LoVo (cell line): ENCODE measurements at regions not wholly inside any gene's neighbourhood (a gene's known extent, or its start where the extent isn't known, plus 50 kb on each side); places are given as distances from the start of the nearest gene placed in this dataset.
A peak's percentile ranks its signal among the peaks of the same experiment; 100 is the strongest.

Source experiments
- DNase-seq: peaks from one replicate; pipeline ENCODE4 v3.0.0-alpha.2; 2016; ENCODE audit warnings: low spot score

- no peak for DNase-seq
Observed at GRCh38 chr7:115127399-115128021, 205.6 kb downstream of the MDFIC start.

DNA sequence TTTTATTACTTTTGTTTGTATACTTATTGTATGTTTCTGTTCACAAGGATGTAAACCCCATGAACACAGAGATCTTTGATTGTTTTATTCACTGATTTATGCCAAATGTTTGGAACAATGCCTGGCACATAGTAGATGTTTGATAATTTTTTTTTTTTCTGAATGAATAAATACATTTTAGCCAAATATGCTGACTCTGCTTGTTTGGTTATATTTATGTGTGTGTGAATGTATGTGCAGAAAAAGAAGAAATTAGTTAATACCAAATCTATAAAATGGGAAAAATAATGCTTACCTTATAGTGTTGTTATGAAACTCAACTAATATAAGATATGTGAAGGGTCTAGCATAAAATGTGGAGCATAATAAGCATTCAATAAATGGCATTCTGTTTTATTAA, 203.9 kb downstream of the MDFIC start:
- no peak for DNase-seq

DNA sequence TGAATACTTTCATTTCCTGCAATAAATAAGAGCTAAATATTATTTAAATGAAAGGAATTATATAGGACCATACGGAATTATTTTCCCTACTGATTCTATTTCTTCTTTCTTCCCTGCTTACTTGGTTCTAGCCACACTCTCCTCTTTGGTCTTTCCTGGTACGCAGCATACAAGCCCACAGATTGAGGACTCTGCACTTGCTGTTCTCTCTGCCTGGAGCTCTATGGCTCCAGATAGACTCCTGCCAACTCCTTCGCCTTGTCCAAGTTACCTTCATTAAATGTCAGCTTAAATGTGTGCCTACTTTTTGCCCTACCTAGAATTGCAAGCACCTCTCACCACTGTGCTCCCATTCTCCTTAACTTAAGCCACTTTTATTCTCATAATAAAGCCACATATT, 203.4 kb downstream of the MDFIC start:
- DNase-seq, result no peak

DNA sequence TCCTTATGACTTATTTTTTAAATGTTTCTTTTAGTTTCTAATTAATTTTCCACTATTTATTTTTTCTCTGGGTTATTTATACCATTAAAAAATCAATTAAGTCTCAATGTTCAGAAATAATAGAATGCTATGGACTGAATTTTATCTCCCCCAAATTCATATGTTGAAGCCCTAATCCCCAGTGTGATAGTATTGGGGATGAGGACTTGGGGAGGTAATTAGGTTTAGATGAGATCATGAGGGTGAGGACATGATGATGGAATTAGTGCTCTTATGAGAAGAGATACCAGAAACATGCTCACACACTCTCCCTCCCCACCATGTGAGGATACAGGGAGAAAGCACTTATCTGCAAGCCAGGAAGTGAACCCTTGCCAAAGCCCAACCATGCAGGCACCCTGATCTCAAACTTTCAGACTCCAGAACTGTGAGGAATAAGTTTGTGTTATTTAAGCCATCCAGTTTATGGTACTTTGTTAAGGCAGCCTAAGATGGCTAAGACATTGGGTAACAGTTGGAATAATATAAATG, 202.6 kb downstream of the MDFIC start:
- DNase-seq, result no peak

GRCh38 chr7:115123441-115123840, 201.5 kb downstream of the MDFIC start:
- no peak for DNase-seq

DNA sequence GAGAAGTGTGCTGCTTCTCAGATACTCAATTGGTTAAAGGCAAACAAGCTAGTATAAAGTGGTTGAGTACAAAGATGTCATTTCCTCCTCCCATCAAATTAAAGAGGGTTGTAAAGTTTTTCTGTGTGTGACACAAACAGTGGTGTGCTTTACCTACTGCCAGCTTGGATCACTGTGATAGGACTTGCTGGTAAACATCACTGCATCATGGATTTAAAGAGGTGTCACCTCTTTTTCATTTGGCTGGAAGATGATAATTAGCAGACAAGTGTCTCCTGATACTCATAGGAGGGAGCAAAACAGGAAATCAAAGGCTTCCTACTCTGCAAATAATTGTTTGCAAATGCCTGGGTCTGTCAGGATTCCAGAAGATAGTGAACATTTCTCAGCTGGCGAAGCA, 200.5 kb downstream of the MDFIC start:
- DNase-seq, result no peak

GRCh38 chr7:115117748-115118147, 195.9 kb downstream of the MDFIC start:
- no peak for DNase-seq

DNA sequence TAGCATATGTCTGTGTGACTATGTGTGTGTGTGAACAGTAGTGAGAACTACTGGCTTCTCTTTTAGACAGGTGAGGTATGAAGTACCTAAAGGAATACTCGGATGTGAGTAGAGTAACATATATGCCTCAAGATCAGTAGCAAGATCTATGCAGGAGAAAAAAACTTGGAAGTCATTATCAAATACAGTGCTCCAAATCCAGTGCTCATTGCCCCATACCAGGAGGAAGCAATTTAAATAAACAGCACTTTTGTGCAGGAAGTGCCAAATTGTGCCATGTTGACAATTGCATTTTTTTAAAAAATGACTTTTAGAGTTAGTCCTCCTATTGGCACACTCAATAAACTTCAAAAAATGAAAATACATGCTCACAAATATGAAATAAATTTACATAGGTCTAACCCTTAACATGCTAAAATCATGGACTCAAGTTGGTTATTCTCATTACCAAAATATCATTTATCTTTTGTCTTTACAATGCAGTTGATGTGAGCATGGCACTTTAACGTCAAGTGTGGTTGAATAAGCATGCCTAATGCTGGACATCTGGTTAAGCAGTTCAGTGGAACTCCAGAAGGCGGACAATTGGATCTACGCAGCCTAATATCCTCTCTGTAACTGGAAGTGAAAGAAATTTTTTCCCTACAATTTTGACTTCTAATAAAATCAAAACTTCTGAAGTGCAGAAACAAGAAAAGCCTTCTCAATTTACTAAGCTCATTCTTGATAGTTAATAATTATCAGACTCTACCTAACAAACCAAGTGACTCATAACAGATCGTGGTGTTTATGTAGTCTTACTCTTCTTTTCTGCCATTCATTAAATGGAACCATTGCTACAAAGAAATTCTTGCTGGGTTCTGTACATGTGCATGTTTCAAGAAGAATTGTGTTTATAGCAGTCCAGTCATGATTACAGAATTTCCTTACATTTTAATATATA, 195.2 kb downstream of the MDFIC start:
- DNase-seq, result peak; percentile 39

DNA sequence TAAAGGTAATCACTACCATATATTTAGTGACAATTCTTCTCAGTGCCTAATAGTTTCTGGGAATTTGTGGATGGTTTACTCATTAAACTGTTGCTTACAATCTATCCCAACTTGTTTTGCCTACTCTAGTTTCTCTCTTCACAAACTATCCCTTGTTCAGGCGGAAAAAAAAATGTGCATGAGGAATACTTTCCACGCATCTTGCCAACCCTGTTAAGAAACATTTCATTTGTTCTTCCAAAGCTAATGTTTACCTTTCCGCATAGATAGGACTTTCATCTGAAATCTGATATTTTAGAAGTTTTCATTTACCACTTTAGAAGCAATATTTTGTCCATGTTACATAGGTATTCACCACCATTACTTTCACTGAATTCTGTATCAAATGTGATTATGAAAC, 191.9 kb downstream of the MDFIC start:
- no peak for DNase-seq

- DNase-seq, result no peak
Observed at GRCh38 chr7:115113131-115113530, 191.2 kb downstream of the MDFIC start.

DNA sequence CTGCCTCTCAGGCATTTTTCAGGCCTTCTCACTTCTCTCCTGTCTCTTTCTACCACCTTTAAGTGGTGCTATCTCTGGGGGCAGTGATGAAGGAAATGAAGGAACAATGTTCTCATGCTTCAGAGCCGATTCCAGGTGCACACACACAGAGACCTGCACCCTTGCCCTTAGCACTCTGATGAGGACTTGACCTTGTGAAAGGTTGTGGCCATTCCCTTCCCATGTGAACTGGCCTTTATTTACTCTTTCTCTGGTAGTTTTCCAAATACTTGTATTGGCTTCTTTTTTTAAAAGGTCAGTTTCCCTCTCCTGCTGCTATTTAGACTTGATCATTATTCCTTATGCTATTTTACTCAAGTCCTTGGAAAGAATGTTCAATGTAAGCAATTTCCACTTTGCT, 188.6 kb downstream of the MDFIC start:
- DNase-seq, result no peak

DNA sequence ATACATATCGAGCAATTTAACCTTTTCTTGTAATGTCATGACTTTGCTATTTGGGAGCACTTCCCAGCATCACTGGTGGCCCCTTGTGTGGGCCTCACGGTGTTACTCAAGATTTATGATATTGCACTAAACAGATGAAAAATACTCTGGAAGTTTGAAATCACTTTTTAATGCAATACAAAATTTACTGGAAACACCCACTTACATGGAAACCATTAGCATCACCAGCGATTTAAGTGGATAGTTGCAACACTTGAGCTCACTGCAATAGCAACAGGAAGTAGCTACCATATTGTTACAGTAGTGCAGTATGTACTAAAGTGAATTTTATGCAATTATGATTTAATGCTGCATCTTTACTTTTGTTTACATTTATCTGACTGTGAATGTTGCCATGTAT, 184.4 kb downstream of the MDFIC start:
- DNase-seq, result no peak

DNA sequence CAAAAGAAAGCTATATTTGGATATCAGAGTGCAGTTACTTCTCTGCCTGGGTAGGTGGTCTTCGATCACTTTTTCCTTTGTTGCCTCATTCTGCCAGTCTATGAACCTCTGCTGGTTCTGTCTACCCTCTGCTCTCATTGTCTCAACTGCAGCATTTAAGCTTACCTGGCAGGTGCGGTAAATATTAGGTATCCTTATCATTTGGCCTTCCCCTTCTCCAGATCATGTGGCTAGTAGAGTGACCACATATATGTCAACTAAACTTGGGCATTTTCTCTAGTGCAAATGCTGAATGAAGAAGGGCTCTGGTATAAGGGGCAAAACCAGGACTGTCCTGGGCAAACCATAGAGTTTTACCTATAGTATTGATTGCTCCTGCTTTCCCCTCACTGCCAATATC, 180.8 kb downstream of the MDFIC start:
- DNase-seq, result no peak

GRCh38 chr7:115101199-115101598, 179.3 kb downstream of the MDFIC start:
- DNase-seq, result no peak

- DNase-seq, result peak; percentile 53
Observed at GRCh38 chr7:115099906-115100305, 178.0 kb downstream of the MDFIC start.

- DNase-seq, result peak; percentile 51
Observed at GRCh38 chr7:115097175-115097671, 175.3 kb downstream of the MDFIC start.

DNA sequence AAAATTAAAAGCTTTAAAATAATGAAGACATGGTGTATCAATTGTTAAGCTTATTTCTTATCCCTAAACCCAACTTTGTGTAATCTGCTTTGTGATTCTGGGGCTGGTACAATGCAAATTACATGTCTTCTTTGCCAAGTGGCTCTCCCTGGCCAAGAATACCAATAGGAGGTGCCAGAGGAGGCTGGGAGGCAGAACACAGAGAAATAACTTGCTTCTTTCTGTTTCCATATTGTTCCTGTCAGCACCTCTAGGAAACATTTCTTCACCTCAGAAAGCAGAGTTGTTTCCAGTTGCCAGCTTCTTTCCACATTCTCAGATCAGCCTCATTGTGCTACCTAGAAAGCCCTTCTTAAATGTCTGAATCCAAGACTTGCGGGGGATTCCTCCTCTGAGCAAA, 174.4 kb downstream of the MDFIC start:
- DNase-seq, result no peak

- DNase-seq, result no peak
Observed at GRCh38 chr7:115094163-115094562, 172.3 kb downstream of the MDFIC start.

DNA sequence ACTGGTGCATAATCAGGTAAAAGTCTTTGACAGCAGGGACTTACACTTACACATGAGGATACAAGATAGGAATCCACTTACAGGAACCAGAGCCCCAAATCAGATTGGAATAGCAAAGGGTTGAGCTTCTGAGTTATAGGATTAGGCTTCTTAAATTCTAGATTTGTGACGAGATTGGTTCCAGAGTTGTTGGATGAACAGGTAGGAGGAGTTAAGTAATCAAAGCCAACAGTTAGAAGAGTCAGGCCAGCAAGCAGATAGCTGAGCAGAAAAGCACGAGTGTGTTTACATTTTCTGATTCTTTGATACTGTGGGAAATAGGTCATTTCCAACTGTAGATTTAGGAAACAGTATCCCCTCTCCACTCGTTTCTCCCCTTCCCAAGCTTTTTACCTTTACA, 167.0 kb downstream of the MDFIC start:
- DNase-seq, result no peak

DNA sequence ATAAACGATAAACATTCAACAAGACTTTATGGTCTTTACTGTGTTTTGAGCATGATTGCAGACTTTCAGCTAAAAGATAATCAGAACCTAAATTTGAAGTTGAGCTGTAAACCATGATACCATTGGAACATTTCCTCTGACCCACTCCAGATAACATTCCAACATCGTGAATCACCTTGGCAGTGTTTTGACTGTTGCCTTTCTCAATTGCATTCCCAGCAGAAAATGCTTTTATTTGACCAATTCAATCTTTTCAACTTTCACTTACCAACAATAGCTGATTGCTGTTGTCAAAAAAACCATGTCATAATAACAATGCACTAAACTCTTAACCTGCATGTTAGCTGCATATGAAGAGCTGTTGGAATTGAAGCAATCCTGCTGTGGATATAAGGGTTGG, 165.5 kb downstream of the MDFIC start:
- DNase-seq, result peak; percentile 61

- DNase-seq, result no peak
Observed at GRCh38 chr7:115086146-115086841, 164.4 kb downstream of the MDFIC start.

- DNase-seq, result no peak
Observed at GRCh38 chr7:115085421-115085820, 163.5 kb downstream of the MDFIC start.

DNA sequence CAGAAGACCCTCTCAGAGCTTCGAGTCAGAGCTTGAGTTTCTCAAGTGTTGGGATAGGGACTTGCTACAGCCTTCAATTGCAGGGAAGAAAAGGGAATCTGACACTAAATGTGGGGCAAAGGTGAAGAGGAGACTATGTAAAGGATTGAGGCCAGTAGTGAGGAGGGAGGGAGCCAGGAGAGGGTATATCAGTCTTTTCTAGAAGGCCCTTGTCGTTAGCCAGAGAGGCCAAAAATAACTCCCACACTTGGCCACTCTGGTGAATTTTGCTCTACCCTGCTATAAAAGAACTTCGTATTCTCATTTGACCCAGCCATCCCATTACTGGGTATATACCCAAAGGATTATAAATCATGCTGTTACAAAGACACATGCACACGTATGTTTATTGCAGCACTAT, 162.0 kb downstream of the MDFIC start:
- no peak for DNase-seq
